ENCODE measurements at regions not wholly inside any gene's neighbourhood (a gene's known extent, or its start where the extent isn't known, plus 50 kb on each side); places are given as distances from the start of the nearest gene placed in this dataset.

DNA sequence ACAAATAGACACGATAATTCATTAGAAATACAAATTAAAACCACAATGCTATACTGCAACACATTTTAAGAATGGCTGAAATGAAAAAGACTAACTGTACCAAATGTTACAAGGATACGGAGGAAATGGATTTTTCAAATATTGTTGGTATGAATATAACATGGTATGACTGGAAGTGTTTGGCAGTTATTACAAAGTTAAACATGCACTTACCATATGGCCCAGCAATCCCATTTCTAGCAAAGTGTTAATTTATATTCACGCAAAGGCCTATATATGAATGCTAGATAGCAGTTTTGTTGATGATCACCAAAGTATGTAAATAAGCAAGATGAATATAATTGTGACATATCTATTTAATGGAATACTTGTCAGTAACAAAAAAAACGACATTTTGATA, 497.8 kb upstream of the FSIP2 start:
- Histone ChIP-seq H3K27ac (no peak overlapping the region), H3K4me3 (no peak overlapping the region), H3K9me3 (peaks cover 0 to 24% of the 10 kb centered on the region in 2 donors), H3K27me3 (no peaks in the 10 kb centered on the region), H3K36me3 (no peaks in the 10 kb centered on the region), H3K4me1 (no peaks in the 10 kb centered on the region)
- intact Hi-C loops (cut with DNase I), result no loop called here
- no peak for TF ChIP-seq CTCF (IDR thresholded peaks at IDR 0.05)
- ATAC-seq, result no peak
- no peak for DNase-seq

DNA sequence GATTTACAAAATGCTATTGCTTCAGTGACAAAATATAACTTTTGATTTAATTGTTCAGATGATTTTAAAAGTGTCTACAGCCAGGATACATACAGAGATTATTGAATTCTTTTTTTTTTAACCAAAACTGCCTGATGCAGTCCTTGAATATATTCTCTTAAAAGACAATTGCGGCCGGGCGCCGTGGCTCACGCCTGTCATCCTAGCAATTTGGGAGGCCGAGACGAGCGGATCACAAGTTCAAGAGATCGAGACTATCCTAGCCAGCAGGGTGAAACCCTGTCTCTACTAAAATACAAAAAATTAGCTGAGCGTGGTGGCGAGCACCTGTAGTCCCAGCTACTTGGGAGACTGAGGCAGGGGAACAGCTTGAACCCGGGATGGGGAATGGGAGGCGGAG, 497.0 kb upstream of the FSIP2 start:
- H3K36me3 ChIP-seq, result no peaks in the 10 kb centered on the region
- H3K27ac ChIP-seq, result no peak overlapping the region
- peaks cover 0 to 16% of the 10 kb centered on the region in 2 donors for H3K9me3 ChIP-seq
- TF ChIP-seq CTCF (IDR thresholded peaks at IDR 0.05), result no peak
- intact Hi-C loops (cut with DNase I), result no loop called here
- no peak overlapping the region for H3K4me3 ChIP-seq
- ATAC-seq (no peak), DNase-seq (peak in 1 of 4 donors; percentile 60)
- no peaks in the 10 kb centered on the region for H3K4me1 ChIP-seq
- H3K27me3 ChIP-seq, result no peaks in the 10 kb centered on the region

GRCh38 chr2:185242462-185242861, 496.1 kb upstream of the FSIP2 start:
- H3K9me3 ChIP-seq, result peaks cover 0 to 8% of the 10 kb centered on the region in 2 donors
- H3K27ac ChIP-seq, result no peak overlapping the region
- intact Hi-C loops (cut with DNase I), result no loop called here
- H3K27me3 ChIP-seq, result no peaks in the 10 kb centered on the region
- DNase-seq, result no peak
- TF ChIP-seq CTCF (IDR thresholded peaks at IDR 0.05), result no peak
- ATAC-seq, result no peak
- H3K36me3 ChIP-seq, result no peaks in the 10 kb centered on the region
- no peak overlapping the region for H3K4me3 ChIP-seq
- no peaks in the 10 kb centered on the region for H3K4me1 ChIP-seq

DNA sequence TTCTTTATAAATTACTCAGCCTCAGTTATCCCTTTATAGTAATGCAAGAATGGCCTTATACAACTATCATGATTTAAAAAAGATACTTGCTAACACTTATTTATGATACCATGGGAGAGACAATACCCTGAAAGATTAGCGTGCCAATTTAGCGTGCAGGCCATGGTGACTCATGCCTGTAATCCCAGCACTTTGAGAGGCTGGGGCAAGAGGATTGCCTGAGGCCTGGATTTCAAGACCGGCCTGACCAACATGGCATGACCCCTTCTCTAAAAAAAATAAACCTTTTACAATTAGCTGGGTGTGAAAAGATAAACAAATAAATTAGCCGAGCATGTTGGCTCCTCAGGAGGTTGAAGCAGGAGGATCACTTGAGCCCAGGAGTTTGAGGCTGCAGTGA, 493.4 kb upstream of the FSIP2 start:
- Histone ChIP-seq H3K4me1 (no peaks in the 10 kb centered on the region), H3K9me3 (peaks cover 0 to 4% of the 10 kb centered on the region in 2 donors), H3K27ac (no peak overlapping the region), H3K27me3 (no peaks in the 10 kb centered on the region), H3K4me3 (no peak overlapping the region), H3K36me3 (no peaks in the 10 kb centered on the region)
- no peak for DNase-seq
- intact Hi-C loops (cut with DNase I), result no loop called here
- no peak for TF ChIP-seq CTCF (IDR thresholded peaks at IDR 0.05)
- ATAC-seq, result no peak

DNA sequence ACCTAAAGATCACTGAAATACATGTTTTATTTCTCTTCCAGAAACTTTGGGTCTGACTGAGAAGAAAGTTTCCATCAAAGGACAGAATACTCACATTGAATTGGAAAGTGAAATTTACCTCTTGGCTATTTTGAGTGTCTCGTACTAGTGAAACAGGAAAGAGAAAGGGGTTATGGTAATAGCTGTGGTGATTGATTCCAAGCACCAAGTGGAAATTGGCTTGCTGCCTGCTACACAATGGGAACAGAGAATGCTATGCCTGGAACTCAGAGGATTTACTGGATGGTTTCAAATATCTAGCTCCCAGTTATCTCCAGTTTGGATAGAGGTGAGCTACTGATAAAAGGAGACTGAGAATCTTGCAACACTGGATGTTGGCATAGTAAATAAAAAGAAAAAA, 492.8 kb upstream of the FSIP2 start:
- no peaks in the 10 kb centered on the region for H3K36me3 ChIP-seq
- H3K9me3 ChIP-seq, result peaks cover 0 to 4% of the 10 kb centered on the region in 2 donors
- no peak overlapping the region for H3K27ac ChIP-seq
- no peaks in the 10 kb centered on the region for H3K27me3 ChIP-seq
- H3K4me1 ChIP-seq, result no peaks in the 10 kb centered on the region
- H3K4me3 ChIP-seq, result no peak overlapping the region
- ATAC-seq, result no peak
- no peak for TF ChIP-seq CTCF (IDR thresholded peaks at IDR 0.05)
- no peak for DNase-seq
- intact Hi-C loops (cut with DNase I), result no loop called here

Measured in left lung (tissue), 4 donors.